ENCODE measurements at regions not wholly inside any gene's neighbourhood (a gene's known extent, or its start where the extent isn't known, plus 50 kb on each side); places are given as distances from the start of the nearest gene placed in this dataset.

GRCh38 chr1:182215764-182216163 is 154.3 kb upstream of the ZNF648 start:
- TF ChIP-seq ZNF248 (tag by site-specific recombination; IDR thresholded peaks at IDR 0.05) (no peak), CTCF (tag by site-specific recombination; IDR thresholded peaks at IDR 0.05) (no peak), ZNF274 (IDR thresholded peaks at IDR 0.05; ENCODE audit: low read length) (no peak), ZNF274 (tag by site-specific recombination; IDR thresholded peaks at IDR 0.05; ENCODE audit: borderline replicate concordance) (no peak), HOXA7 (CRISPR knock-in tag; IDR thresholded peaks at IDR 0.05; ENCODE audit: borderline replicate concordance) (no peak), ZBTB7A (tag by site-specific recombination; IDR thresholded peaks at IDR 0.05; ENCODE audit: low read depth) (no peak)
- TF ChIP-seq, protein P1, sequence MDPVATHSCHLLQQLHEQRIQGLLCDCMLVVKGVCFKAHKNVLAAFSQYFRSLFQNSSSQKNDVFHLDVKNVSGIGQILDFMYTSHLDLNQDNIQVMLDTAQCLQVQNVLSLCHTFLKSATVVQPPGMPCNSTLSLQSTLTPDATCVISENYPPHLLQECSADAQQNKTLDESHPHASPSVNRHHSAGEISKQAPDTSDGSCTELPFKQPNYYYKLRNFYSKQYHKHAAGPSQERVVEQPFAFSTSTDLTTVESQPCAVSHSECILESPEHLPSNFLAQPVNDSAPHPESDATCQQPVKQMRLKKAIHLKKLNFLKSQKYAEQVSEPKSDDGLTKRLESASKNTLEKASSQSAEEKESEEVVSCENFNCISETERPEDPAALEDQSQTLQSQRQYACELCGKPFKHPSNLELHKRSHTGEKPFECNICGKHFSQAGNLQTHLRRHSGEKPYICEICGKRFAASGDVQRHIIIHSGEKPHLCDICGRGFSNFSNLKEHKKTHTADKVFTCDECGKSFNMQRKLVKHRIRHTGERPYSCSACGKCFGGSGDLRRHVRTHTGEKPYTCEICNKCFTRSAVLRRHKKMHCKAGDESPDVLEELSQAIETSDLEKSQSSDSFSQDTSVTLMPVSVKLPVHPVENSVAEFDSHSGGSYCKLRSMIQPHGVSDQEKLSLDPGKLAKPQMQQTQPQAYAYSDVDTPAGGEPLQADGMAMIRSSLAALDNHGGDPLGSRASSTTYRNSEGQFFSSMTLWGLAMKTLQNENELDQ (tag by site-specific recombination; IDR thresholded peaks at IDR 0.05; ENCODE audit: low read depth): no peak

All from HEK293 (cell line).